GM12878 (cell line): ENCODE measurements at regions not wholly inside any gene's neighbourhood (a gene's known extent, or its start where the extent isn't known, plus 50 kb on each side); places are given as distances from the start of the nearest gene placed in this dataset.

ENCODE experiments used
- BCL11A ChIP-seq: IDR thresholded peaks from 2 replicates; pipeline ENCODE4 v1.6.1; 2011; ENCODE audit warnings: low read depth, low read length
- CTCF ChIP-seq, 3 experiments: IDR thresholded peaks in 2 of 3; conservative IDR thresholded peaks in 1 of 3; 2 replicates each; pipeline ENCODE4 v1.5.1; 2011; ENCODE audit warnings: low read depth in 3 of 3, low read length in 3 of 3, mild to moderate bottlenecking in 3 of 3, control low read depth in 2 of 3, moderate library complexity in 2 of 3, inconsistent platforms in 1 of 3, mixed read lengths in 1 of 3; ENCODE audit not compliant: control insufficient read depth in 2 of 3, insufficient read depth in 1 of 3; ENCODE audit errors: extremely low read depth in 1 of 3
- EZH2 ChIP-seq: IDR thresholded peaks from 2 replicates; pipeline ENCODE4 v1.6.1; 2012; ENCODE audit warnings: low read depth, mild to moderate bottlenecking, control low read depth, inconsistent platforms, low read length, borderline replicate concordance; ENCODE audit not compliant: control insufficient read depth
- HDAC2 ChIP-seq: fragments of 200-600 bp; sonication (generic); IDR thresholded peaks from 2 replicates; pipeline ENCODE4 v1.6.1; 2017
- MAX ChIP-seq: IDR thresholded peaks from 2 replicates; pipeline ENCODE4 v1.6.1; 2012; ENCODE audit warnings: low read depth, low read length, improper control_type of control experiment
- PML ChIP-seq: IDR thresholded peaks from 2 replicates; pipeline ENCODE4 v1.6.1; 2012; ENCODE audit warnings: low read length, inconsistent platforms
- POLR2AphosphoS5 ChIP-seq: IDR thresholded peaks from 2 replicates; pipeline ENCODE4 v1.6.1; 2011; ENCODE audit warnings: mild to moderate bottlenecking, low read length, inconsistent platforms
- RAD51 ChIP-seq: fragments of 450-650 bp; IDR thresholded peaks from 2 replicates; pipeline ENCODE4 v1.6.1; 2016; ENCODE audit warnings: moderate library complexity, mild to moderate bottlenecking, inconsistent platforms
- RCOR1 ChIP-seq: conservative IDR thresholded peaks from 2 replicates; pipeline ENCODE4 v1.6.1; 2012; ENCODE audit warnings: low read depth, low read length, improper control_type of control experiment
- SP1 ChIP-seq: IDR thresholded peaks from one replicate; pipeline ENCODE4 v1.6.1; 2011; ENCODE audit warnings: low read depth, low read length
- TAF1 ChIP-seq: IDR thresholded peaks from 2 replicates; pipeline ENCODE4 v1.6.1; 2011; ENCODE audit warnings: mild to moderate bottlenecking, low read depth, low read length, borderline replicate concordance
- TBL1XR1 ChIP-seq: IDR thresholded peaks from 2 replicates; pipeline ENCODE4 v1.6.1; 2012; ENCODE audit warnings: low read depth, low read length, improper control_type of control experiment
- ZSCAN29 ChIP-seq: fragments of 450-650 bp; IDR thresholded peaks from 2 replicates; pipeline ENCODE4 v1.6.1; 2017; ENCODE audit warnings: mild to moderate bottlenecking, moderate library complexity

DNA sequence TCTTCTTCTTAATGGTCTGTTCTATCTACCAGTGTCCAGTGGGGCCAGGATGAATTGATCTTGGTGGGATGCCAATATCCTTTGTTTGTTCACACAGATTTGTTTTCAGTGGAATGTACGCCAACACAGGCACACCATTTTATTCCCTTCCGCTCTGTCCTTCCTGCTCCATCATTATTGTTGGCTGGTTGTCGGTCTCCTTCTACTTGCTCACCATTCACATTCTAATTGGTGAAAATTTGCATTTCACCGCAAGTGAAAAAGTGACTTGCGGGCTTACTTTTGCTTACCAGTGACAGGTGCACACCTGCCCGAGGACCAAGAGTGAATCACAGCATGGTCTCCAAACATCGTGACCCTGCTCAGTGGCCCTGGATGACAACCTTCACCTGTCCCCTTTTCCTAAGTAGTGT lies 148.3 kb downstream of the NOC3L start:
- TF ChIP-seq CTCF (IDR thresholded peaks at IDR 0.05 in 2 of 3, conservative IDR thresholded peaks at IDR 0.05 in 1 of 3; ENCODE audit: control insufficient read depth in 2 of 3, extremely low read depth in 1 of 3, insufficient read depth in 1 of 3, low read depth in 3 of 3, low read length in 3 of 3) (no peak), MAX (no peak), POLR2AphosphoS5 (no peak), TBL1XR1 (no peak), BCL11A (no peak), TAF1 (no peak), ZSCAN29 (no peak), RCOR1 (no peak), EZH2 (no peak), PML (no peak), HDAC2 (no peak), SP1 (no peak), RAD51 (no peak)
